Common myeloid progenitor, CD34-positive (primary cell): ENCODE measurements at regions not wholly inside any gene's neighbourhood (a gene's known extent, or its start where the extent isn't known, plus 50 kb on each side); places are given as distances from the start of the nearest gene placed in this dataset.
"Not testable (repeated sequence)": the region's sequence is repeated elsewhere in the genome, so short reads cannot be mapped to it uniquely, and the experiment has no call there.

Source experiments
- CTCF ChIA-PET: fragments of 350-600 bp; sonication (Branson Sonifier 250); formaldehyde crosslinking; loops from one replicate; lab custom pipeline; 2021; ENCODE audit warnings: antibody characterized with exemption; lab: Charles Lee
- POLR2A ChIA-PET: fragments of 350-600 bp; sonication (Branson Sonifier 250); formaldehyde crosslinking; loops from one replicate; lab custom pipeline; 2021; ENCODE audit warnings: antibody characterized with exemption; lab: Charles Lee
- DNase-seq, 3 donors: peaks; one replicate each; pipeline versions ENCODE4 v3.0.0 to v3.0.0-alpha.2; 2013
- H3K27ac ChIP-seq, 2 experiments: 1 replicate in 1 of 2; 2 replicates in 1 of 2; pipeline ENCODE4 v1.7.0; 2013; ENCODE audit warnings: inconsistent platforms in 2 of 2, low read length in 2 of 2, mild to moderate bottlenecking in 2 of 2, low read depth in 1 of 2, moderate library complexity in 1 of 2; ENCODE audit not compliant: severe bottlenecking in 2 of 2, insufficient read depth in 1 of 2, poor library complexity in 1 of 2
- H3K27me3 ChIP-seq, 5 experiments: replicated peaks in 2 of 5; 1 replicate in 3 of 5; 2 replicates in 2 of 5; pipeline versions ENCODE4 v1.6.1 to v1.7.0; 2013; ENCODE audit warnings: low read length in 4 of 5, mild to moderate bottlenecking in 2 of 5, moderate library complexity in 2 of 5, inconsistent platforms in 1 of 5; ENCODE audit not compliant: insufficient read depth in 5 of 5, control insufficient read depth in 4 of 5
- H3K36me3 ChIP-seq, 4 experiments: 1 replicate in 2 of 4; 2 replicates in 2 of 4; pipeline versions ENCODE4 v1.6.1 to v1.7.0; 2013; ENCODE audit warnings: low read length in 3 of 4, control low read depth in 1 of 4, mild to moderate bottlenecking in 1 of 4; ENCODE audit not compliant: control insufficient read depth in 4 of 4, insufficient read depth in 4 of 4
- H3K4me1 ChIP-seq, 4 experiments: 1 replicate in 3 of 4; 2 replicates in 1 of 4; pipeline versions ENCODE4 v1.6.1 to v1.7.1; 2013; ENCODE audit warnings: low read length in 3 of 4, mild to moderate bottlenecking in 3 of 4, control low read depth in 1 of 4, inconsistent platforms in 1 of 4, moderate library complexity in 1 of 4; ENCODE audit not compliant: control insufficient read depth in 4 of 4, insufficient read depth in 4 of 4; ENCODE audit errors: control extremely low read depth in 1 of 4
- H3K4me3 ChIP-seq, 7 experiments: 1 replicate in 4 of 7; 2 replicates in 3 of 7; pipeline versions ENCODE4 v1.5.1 to v1.7.0; 2013; ENCODE audit warnings: mild to moderate bottlenecking in 7 of 7, low read length in 6 of 7, moderate library complexity in 6 of 7, inconsistent platforms in 2 of 7, low read depth in 2 of 7, control low read depth in 1 of 7; ENCODE audit not compliant: insufficient read depth in 4 of 7, control insufficient read depth in 1 of 7; ENCODE audit errors: extremely low read depth in 1 of 7
- H3K9me3 ChIP-seq, 5 experiments: 1 replicate in 4 of 5; 2 replicates in 1 of 5; pipeline versions ENCODE4 v1.6.1 to v1.7.1; 2013; ENCODE audit warnings: low read length in 4 of 5, mild to moderate bottlenecking in 2 of 5, inconsistent platforms in 1 of 5, low read depth in 1 of 5, moderate library complexity in 1 of 5; ENCODE audit not compliant: control insufficient read depth in 4 of 5, insufficient read depth in 2 of 5; ENCODE audit errors: control extremely low read depth in 1 of 5
- WGBS: methylation state at CpG from one replicate; pipeline ENCODE4 v1.1.5; 2013; ENCODE audit not compliant: insufficient coverage; 5-methylcytosine and 5-hydroxymethylcytosine counted together

- DNase-seq, result no peak
These were observed 206.3 kb upstream of the HAAO start for GRCh38 chr2:42998721-42999120.

GRCh38 chr2:42996528-42996927 is 204.1 kb upstream of the HAAO start:
- no peak for DNase-seq
- CTCF ChIA-PET, result no interaction called here

More at GRCh38 chr2:42998721-42999120, 206.3 kb upstream of the HAAO start:
- Histone ChIP-seq H3K9me3 (peaks cover 0 to 7% (median 0%) of the 10 kb centered on the region in 5 experiments), H3K4me1 (peaks cover 0 to 12% (median 2%) of the 10 kb centered on the region in 4 experiments), H3K27me3 (no peaks in the 10 kb centered on the region), H3K27ac (no peak overlapping the region), H3K36me3 (peaks cover 0 to 34% (median 17%) of the 10 kb centered on the region in 4 experiments), H3K4me3 (no peak overlapping the region)
- CTCF ChIA-PET, result interaction anchor here (0.7 to 1.7 kb wide), 4 partner anchors 10 to 24 kb away, joined by 3 to 4 read pairs (median 4); no protein-coding TSS in a partner anchor
- WGBS, result 92% methylated on average over 9 of the region's 10 CpGs
- POLR2A ChIA-PET, result no interaction called here

GRCh38 chr2:42995752-42996422 is 203.5 kb upstream of the HAAO start:
- Histone ChIP-seq H3K4me1 (peaks cover 0 to 2% (median 0%) of the 10 kb centered on the region in 4 experiments), H3K9me3 (peaks cover 0 to 7% (median 0%) of the 10 kb centered on the region in 5 experiments), H3K27me3 (no peaks in the 10 kb centered on the region), H3K4me3 (no peak overlapping the region), H3K27ac (no peak overlapping the region), H3K36me3 (peaks cover 0 to 24% (median 16%) of the 10 kb centered on the region in 4 experiments)
- ChIA-PET POLR2A (no interaction called here), CTCF (no interaction called here)
- WGBS, result no CpG with 5 or more reads among the region's 1 CpG
- no peak for DNase-seq

More at GRCh38 chr2:42996528-42996927, 204.1 kb upstream of the HAAO start:
- no peak overlapping the region for H3K4me3 ChIP-seq
- H3K4me1 ChIP-seq, result peaks cover 0 to 2% (median 0%) of the 10 kb centered on the region in 4 experiments
- H3K27ac ChIP-seq, result no peak overlapping the region
- no peaks in the 10 kb centered on the region for H3K27me3 ChIP-seq
- peaks cover 0 to 26% (median 17%) of the 10 kb centered on the region in 4 experiments for H3K36me3 ChIP-seq
- 96% methylated on average over 4 of the region's 4 CpGs for WGBS
- peaks cover 0 to 7% (median 0%) of the 10 kb centered on the region in 5 experiments for H3K9me3 ChIP-seq
- POLR2A ChIA-PET, result interaction anchor here (0.6 kb wide), 1 partner anchor 502 kb away, joined by 3 read pairs; no protein-coding TSS in a partner anchor

- H3K27me3 ChIP-seq, H3K4me3 ChIP-seq, H3K4me1 ChIP-seq, POLR2A ChIA-PET, H3K27ac ChIP-seq, H3K9me3 ChIP-seq, DNase-seq: not testable (repeated sequence)
- H3K36me3 ChIP-seq, result peaks cover 0 to 12% (median 3%) of the 10 kb centered on the region in 4 experiments
- CTCF ChIA-PET, result interaction anchor here (1.7 to 3.4 kb wide), 3 partner anchors 9 to 16 kb away, joined by 4 to 17 read pairs (median 4); no protein-coding TSS in a partner anchor
- 100% methylated on average over 13 of the region's 37 CpGs for WGBS
These were observed 197.1 kb upstream of the HAAO start for GRCh38 chr2:42989283-42990081.

GRCh38 chr2:42988055-42988454 is 195.7 kb upstream of the HAAO start:
- H3K27me3 ChIP-seq, POLR2A ChIA-PET, H3K27ac ChIP-seq, H3K9me3 ChIP-seq, H3K4me3 ChIP-seq, H3K4me1 ChIP-seq, DNase-seq: not testable (repeated sequence)
- CTCF ChIA-PET, result interaction anchor here (1.7 to 3.4 kb wide), 2 partner anchors 10 to 17 kb away, joined by 4 to 17 read pairs; no protein-coding TSS in a partner anchor
- WGBS, result 100% methylated on average over 3 of the region's 4 CpGs
- peaks cover 0 to 24% (median 3%) of the 10 kb centered on the region in 4 experiments for H3K36me3 ChIP-seq

GRCh38 chr2:42987112-42987922 is 194.9 kb upstream of the HAAO start:
- Histone ChIP-seq H3K36me3 (peaks cover 0 to 30% (median 3%) of the 10 kb centered on the region in 4 experiments), H3K4me3 (no peak overlapping the region), H3K9me3 (no peaks in the 10 kb centered on the region), H3K27ac (no peak overlapping the region), H3K4me1 (peaks cover 0 to 6% (median 0%) of the 10 kb centered on the region in 4 experiments), H3K27me3 (no peaks in the 10 kb centered on the region)
- ChIA-PET POLR2A (interaction anchor here (1.2 kb wide), 1 partner anchor 11 kb away, joined by 4 read pairs; no protein-coding TSS in a partner anchor), CTCF (interaction anchor here (1.2 to 3.4 kb wide), 6 partner anchors 11 to 606 kb away, joined by 3 to 17 read pairs (median 4); no protein-coding TSS in a partner anchor)
- DNase-seq, result no peak
- 100% methylated on average over 1 of the region's 8 CpGs for WGBS
